HepG2 (cell line): ENCODE measurements at regions not wholly inside any gene's neighbourhood (a gene's known extent, or its start where the extent isn't known, plus 50 kb on each side); places are given as distances from the start of the nearest gene placed in this dataset.
"Not testable (repeated sequence)": the region's sequence is repeated elsewhere in the genome, so short reads cannot be mapped to it uniquely, and the experiment has no call there.

ENCODE experiments used
- CHD4 ChIP-seq: fragments of 200-600 bp; sonication (generic); IDR thresholded peaks from 2 replicates; pipeline ENCODE4 v1.7.0; 2017; ENCODE audit warnings: mild to moderate bottlenecking, low read length, borderline replicate concordance
- CTCF ChIP-seq: sonication (generic); formaldehyde crosslinking; IDR thresholded peaks from 2 replicates; pipeline ENCODE4 v1.5.0; 2020; ENCODE audit warnings: mild to moderate bottlenecking, missing genetic modification reagents, moderate library complexity
- MAZ ChIP-seq, 2 experiments: sonication (generic) in 1 of 2; formaldehyde crosslinking in 1 of 2; IDR thresholded peaks; 2 replicates each; pipeline versions ENCODE4 v1.5.0 to v1.6.1; 2012 to 2020; ENCODE audit warnings: low read depth in 2 of 2, mild to moderate bottlenecking in 2 of 2, borderline replicate concordance in 1 of 2, improper control_type of control experiment in 1 of 2, low read length in 1 of 2, missing genetic modification reagents in 1 of 2, moderate library complexity in 1 of 2
- RFX5 ChIP-seq: IDR thresholded peaks from 2 replicates; pipeline ENCODE4 v1.6.1; 2011; ENCODE audit warnings: low read depth, low read length, improper control_type of control experiment
- SMARCE1 ChIP-seq: fragments of 450-650 bp; IDR thresholded peaks from 2 replicates; pipeline ENCODE4 v1.6.1; 2017; ENCODE audit warnings: borderline replicate concordance

- not testable (repeated sequence) for TF ChIP-seq RFX5; SMARCE1; CTCF (CRISPR knock-in tag); MAZ (IDR thresholded peaks at IDR 0.05; ENCODE audit: borderline replicate concordance, low read depth, low read length); MAZ (CRISPR knock-in tag; IDR thresholded peaks at IDR 0.05; ENCODE audit: low read depth); CHD4
Observed at GRCh38 chr14:29990344-29990857, 62.8 kb upstream of the PRKD1 start.
